ENCODE measurements at regions not wholly inside any gene's neighbourhood (a gene's known extent, or its start where the extent isn't known, plus 50 kb on each side); places are given as distances from the start of the nearest gene placed in this dataset.

DNA sequence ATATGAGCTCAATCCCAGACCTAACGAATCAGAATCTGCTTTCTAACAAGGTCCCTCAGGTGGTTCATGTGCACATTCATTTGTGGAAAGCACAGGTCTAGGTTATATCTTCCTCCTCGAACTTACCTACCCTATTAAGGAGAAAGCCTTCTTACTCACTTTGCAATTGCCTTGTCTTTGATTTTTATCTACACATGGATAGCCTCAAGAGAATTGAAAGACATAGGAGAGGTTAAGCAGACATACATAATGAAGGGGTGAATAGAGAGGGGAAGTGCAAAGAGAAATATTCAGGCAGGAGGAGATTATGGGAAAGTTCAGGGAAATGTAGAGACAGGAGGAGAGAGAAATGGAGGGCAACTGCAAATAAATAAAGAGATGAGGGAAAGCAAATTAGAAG is 422.9 kb upstream of the ADAMTS9 start:
- intact Hi-C loops (cut with DNase I) = no loop called here
- H3K9me3 ChIP-seq = no peaks in the 10 kb centered on the region
- TF ChIP-seq POLR2A (IDR thresholded peaks at IDR 0.05) (no peak), EP300 (IDR thresholded peaks at IDR 0.05) (no peak)
- TF ChIP-seq, protein P1, sequence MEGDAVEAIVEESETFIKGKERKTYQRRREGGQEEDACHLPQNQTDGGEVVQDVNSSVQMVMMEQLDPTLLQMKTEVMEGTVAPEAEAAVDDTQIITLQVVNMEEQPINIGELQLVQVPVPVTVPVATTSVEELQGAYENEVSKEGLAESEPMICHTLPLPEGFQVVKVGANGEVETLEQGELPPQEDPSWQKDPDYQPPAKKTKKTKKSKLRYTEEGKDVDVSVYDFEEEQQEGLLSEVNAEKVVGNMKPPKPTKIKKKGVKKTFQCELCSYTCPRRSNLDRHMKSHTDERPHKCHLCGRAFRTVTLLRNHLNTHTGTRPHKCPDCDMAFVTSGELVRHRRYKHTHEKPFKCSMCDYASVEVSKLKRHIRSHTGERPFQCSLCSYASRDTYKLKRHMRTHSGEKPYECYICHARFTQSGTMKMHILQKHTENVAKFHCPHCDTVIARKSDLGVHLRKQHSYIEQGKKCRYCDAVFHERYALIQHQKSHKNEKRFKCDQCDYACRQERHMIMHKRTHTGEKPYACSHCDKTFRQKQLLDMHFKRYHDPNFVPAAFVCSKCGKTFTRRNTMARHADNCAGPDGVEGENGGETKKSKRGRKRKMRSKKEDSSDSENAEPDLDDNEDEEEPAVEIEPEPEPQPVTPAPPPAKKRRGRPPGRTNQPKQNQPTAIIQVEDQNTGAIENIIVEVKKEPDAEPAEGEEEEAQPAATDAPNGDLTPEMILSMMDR (IDR thresholded peaks at IDR 0.05) = no peak
- H3K4me3 ChIP-seq = no peak overlapping the region
- WGBS, 3 donors = 94 to 97% (median 94%) methylated on average over 2 of the region's 2 CpGs
- peaks cover 17% of the 10 kb centered on the region for H3K4me1 ChIP-seq (ENCODE audit: insufficient read depth)
- no peaks in the 10 kb centered on the region for H3K36me3 ChIP-seq
- H3K27ac ChIP-seq = peak overlapping the region in 1 of 2 donors; percentile 13
- no peak for DNase-seq
- H3K27me3 ChIP-seq = no peaks in the 10 kb centered on the region

DNA sequence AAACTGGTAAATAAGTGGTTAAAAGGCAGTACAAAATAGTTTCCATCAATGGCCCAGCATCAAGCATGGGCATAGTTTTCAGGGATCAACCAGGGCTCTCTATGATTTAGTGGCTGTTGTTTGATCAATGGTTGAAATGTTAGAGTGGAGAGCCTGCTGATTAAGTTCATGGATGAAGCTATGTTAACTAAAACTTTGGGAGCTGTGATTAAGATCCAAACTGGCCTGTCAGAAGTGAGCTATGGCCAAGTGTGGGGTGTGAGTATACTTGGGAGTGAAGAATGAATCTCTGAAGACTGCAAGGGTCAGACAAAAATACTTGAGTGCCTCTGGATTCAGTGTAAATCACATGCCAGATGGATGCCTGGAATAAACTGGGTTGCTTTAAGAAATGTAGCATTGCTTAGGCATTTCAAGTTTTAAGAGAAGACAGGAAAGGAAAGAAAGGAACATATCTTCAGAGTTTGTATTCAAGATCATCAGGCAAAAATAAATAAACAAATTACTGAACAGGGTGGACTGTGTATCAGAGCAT is 422.2 kb upstream of the ADAMTS9 start:
- H3K9me3 ChIP-seq = no peaks in the 10 kb centered on the region
- TF ChIP-seq, protein P1 (IDR thresholded peaks at IDR 0.05) = no peak
- TF ChIP-seq EP300 (IDR thresholded peaks at IDR 0.05) = no peak
- no peak for TF ChIP-seq POLR2A (IDR thresholded peaks at IDR 0.05)
- peaks cover 17% of the 10 kb centered on the region for H3K4me1 ChIP-seq (ENCODE audit: insufficient read depth)
- no peak overlapping the region for H3K27ac ChIP-seq
- H3K4me3 ChIP-seq = no peak overlapping the region
- intact Hi-C loops (cut with DNase I) = no loop called here
- no peaks in the 10 kb centered on the region for H3K27me3 ChIP-seq
- no peak for DNase-seq
- H3K36me3 ChIP-seq = no peaks in the 10 kb centered on the region

DNA sequence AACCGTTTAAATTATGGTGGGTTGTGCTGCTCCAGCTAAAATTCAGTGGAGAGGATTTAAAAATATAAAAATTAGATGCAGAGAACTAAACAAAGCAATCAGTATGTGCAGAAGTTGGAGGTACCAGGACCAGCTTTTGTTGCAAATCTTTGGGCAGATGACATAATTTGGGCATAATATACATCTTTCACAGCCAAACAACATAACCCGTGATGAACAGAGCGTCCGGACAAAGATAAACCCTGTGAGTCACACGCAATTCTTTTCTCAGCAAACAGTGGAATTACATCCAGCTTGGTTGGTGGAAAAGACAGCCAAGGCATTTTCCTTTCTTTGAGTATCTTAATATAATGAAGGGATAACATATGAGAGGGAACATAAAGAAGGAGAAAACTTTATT is 419.4 kb upstream of the ADAMTS9 start:
- Histone ChIP-seq H3K9me3 (no peaks in the 10 kb centered on the region), H3K4me1 (ENCODE audit: insufficient read depth) (peaks cover 11% of the 10 kb centered on the region), H3K4me3 (no peak overlapping the region), H3K36me3 (no peaks in the 10 kb centered on the region), H3K27me3 (no peaks in the 10 kb centered on the region), H3K27ac (peak overlapping the region in 1 of 2 donors; percentile 22)
- 4 to 10% (median 7%) methylated on average over 5 of the region's 5 CpGs for WGBS, 3 donors
- TF ChIP-seq, protein P1 (IDR thresholded peaks at IDR 0.05) = no peak
- no peak for TF ChIP-seq POLR2A (IDR thresholded peaks at IDR 0.05)
- TF ChIP-seq EP300 (IDR thresholded peaks at IDR 0.05) = no peak
- DNase-seq = peak in 1 of 5 donors; percentile 19
- intact Hi-C loops (cut with DNase I) = no loop called here

DNA sequence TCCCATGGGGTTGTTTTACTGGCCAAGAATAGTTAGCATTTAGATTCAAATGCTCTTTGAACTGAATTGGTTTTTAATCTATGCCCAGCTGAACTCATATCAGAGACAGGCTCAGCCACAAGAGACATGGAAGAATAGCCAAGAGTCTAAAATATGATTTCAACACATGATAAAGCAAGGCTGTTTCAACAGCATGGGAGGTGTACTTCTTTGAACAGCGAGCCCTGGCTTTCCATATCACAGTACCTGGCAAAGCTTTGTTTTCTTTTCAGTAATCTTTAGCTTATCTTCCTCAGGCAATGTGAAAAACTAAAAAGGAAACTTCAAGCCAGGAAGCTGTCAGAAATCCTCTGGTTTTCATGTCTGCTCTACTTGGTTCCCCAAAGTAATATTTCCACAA is 413.6 kb upstream of the ADAMTS9 start:
- Histone ChIP-seq H3K4me1 (ENCODE audit: insufficient read depth) (peaks cover 3% of the 10 kb centered on the region), H3K36me3 (no peaks in the 10 kb centered on the region), H3K4me3 (no peak overlapping the region), H3K9me3 (no peaks in the 10 kb centered on the region), H3K27me3 (no peaks in the 10 kb centered on the region), H3K27ac (no peak overlapping the region)
- WGBS, 3 donors = 33 to 78% (median 74%) methylated on average over 1 of the region's 1 CpG
- TF ChIP-seq POLR2A (IDR thresholded peaks at IDR 0.05) (no peak), EP300 (IDR thresholded peaks at IDR 0.05) (no peak)
- TF ChIP-seq, protein P1 (IDR thresholded peaks at IDR 0.05) = no peak
- DNase-seq = no peak
- intact Hi-C loops (cut with DNase I) = no loop called here

Data from ovary (tissue), 7 donors.